GM12874 (cell line): ENCODE measurements at regions not wholly inside any gene's neighbourhood (a gene's known extent, or its start where the extent isn't known, plus 50 kb on each side); places are given as distances from the start of the nearest gene placed in this dataset.

ENCODE experiments used
- TF ChIP-seq, protein P1 (sequence below): IDR thresholded peaks from 2 replicates; pipeline ENCODE4 v1.5.1; 2011; ENCODE audit warnings: low read depth, mild to moderate bottlenecking, control low read depth, low read length, moderate library complexity; ENCODE audit not compliant: insufficient read depth

DNA sequence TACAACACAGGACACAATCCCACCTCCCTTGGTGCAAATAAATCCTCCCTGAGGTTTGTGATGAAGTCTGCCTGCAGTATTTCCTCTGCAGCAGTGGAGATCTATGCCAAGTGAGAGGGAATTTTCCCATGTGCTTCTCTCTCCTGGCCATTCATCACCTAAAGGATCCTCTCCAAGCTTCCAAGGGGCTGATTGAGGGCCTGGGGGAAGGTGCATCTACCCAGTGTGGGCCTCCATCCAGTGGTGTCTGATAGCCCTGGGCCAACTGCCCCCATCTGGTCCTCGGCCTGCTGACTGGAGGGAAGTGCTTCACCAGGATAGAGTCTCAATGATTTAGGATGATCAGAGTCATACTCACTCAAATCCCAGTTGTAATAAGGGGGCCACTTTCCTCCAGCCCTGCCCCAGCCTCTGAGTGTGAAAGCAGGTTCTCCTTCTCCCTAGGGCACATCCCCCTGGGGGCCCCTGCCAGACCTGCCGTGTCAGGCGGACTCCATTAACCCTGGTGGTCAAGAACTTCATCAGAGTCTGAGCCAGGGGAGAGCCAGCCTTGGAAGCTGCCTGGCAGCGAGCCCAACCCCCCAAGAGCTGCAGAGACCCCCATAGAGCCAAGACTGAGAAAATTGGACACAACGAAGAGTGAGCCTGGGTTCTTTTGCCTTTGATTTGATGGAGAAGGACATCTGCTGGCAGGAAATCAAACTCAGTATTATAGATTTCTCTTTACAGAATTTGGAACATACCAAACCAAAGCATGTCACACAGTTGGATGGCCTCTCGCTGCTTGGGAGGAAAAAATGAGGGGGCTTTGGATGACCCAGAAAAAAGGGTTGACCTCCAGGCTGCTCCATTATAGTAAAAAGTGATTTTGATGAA, 509.6 kb downstream of the CMPK2 start:
- TF ChIP-seq, protein P1, sequence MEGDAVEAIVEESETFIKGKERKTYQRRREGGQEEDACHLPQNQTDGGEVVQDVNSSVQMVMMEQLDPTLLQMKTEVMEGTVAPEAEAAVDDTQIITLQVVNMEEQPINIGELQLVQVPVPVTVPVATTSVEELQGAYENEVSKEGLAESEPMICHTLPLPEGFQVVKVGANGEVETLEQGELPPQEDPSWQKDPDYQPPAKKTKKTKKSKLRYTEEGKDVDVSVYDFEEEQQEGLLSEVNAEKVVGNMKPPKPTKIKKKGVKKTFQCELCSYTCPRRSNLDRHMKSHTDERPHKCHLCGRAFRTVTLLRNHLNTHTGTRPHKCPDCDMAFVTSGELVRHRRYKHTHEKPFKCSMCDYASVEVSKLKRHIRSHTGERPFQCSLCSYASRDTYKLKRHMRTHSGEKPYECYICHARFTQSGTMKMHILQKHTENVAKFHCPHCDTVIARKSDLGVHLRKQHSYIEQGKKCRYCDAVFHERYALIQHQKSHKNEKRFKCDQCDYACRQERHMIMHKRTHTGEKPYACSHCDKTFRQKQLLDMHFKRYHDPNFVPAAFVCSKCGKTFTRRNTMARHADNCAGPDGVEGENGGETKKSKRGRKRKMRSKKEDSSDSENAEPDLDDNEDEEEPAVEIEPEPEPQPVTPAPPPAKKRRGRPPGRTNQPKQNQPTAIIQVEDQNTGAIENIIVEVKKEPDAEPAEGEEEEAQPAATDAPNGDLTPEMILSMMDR, result no peak

DNA sequence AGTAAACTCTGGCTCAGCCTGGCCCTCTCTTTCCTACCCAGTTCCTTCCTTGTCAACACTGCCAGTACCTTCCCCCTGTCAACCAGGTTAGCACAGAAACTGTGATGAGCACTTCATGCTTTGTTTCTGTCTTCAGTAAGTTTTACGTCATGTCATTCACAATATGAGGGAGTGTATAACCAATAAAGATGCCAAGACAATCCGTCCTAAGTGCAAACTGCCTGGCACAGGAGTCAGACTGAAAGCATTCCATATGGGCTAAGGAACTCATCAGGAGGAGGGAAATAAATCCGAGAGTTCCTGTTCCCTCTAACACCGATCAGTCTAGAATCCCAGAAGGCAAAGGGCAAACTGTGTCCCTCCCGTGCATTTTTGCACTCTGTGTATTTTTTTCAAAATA, 507.2 kb downstream of the CMPK2 start:
- TF ChIP-seq, protein P1, result no peak

DNA sequence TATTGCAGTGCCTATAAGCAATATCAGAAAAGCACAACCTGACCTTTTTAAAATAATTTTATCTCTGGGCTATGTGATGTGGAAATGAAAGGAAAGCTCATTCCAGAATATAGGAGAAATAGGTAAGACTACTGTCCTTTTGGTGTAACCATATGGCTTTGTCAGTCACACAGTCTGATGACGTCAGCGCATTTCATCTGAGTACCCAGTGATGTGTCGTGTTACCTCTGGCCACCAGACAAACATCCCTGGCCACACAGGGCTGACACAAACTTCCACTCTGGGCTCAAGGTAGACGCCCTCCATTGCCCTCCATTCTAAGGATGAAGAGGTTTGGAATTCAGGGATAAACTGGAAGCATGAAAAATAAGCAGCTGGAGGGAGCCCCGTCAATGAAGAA, 506.7 kb downstream of the CMPK2 start:
- TF ChIP-seq, protein P1, result no peak

DNA sequence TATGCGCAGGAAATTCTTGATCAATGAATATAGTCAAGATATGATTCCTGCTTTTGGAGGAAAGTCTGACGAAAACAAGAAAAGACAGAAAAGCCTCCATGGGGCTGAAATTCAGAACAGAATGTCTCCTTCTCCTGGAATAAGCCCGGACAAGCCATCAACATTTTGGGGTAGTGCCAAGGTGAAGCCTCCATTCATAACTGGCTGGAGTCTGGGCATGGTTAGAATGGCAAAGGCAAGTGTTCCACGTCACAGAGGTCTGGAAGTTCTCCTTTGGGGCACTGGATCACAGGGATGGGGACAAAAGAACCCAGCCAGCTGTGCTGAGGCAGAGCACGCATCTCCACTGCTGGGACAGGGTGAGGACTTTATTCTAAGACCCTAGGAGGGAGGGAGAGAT, 505.7 kb downstream of the CMPK2 start:
- TF ChIP-seq, protein P1, result no peak

DNA sequence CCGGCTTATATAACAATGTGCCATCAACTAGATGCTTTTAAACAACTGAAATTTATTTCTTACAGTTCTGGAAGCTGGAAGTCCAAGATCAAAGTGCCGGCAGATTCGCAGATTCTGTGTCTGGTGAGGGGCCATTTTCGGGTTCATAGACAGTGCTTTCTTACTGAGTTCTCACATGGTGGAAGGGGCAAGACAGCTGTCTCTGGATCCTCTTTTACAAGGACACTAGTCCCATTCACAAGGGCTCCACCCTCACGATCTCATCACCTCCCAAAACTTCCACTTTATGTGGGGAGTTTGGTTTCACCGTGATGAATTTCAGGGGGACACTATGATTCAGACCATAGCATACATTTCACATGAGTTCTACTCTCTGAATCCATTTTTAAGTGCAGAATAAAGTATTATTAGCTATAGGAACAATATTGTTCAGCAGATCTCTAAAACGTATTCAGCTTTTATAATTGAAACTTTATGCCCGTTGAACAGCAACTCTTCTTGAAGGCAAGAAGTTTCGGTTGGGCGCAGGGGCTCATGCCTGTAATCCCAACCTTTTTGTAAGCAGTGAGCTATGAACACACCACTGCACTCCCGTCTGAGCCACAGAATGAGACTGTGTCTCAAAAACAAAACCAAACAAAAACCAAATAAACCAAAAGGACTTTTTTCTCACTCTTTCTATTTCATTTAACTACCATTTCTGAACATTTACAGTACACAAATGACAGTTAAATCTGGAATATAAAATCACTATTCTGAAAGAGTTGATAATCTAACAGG, 502.8 kb downstream of the CMPK2 start:
- TF ChIP-seq, protein P1, result no peak

DNA sequence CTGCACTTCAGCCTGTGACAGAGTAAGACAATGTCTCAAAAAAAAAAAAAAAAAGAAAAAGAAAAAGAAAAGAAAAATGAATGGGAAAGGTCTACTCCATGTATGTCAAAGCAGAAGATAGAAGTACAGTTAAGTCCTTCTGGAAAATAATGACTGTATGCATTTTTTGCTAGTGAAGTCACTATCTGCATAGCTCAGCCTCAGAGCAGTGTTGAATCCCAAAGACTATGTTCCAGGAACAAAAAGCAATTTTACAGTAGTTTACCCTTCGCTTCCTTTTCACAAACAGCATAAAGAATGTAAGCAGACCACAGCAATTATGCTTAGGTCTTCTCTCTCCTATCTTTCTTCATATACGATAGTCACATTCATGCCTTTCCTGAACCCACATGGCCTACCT, 497.4 kb downstream of the CMPK2 start:
- TF ChIP-seq, protein P1, result no peak

DNA sequence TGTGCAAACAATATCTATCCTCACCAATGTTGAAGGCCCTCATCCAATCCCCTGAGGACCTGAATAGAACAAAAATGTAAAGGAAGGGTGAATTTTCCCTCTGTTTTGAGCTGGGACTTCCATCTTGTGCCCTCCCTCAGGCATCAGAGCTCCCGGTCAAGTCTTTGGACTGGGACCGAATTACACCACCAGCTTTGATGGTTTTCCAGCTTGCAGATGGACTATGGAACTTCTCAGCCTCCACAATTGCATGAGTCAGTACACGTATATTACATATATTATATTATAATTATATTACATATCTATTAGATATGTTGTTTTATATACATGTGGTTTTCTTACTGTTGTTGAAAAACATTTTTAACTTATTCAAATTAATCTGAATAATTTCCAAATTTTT, 496.4 kb downstream of the CMPK2 start:
- TF ChIP-seq, protein P1, result no peak
